Brain pericyte (primary cell): ENCODE measurements at regions not wholly inside any gene's neighbourhood (a gene's known extent, or its start where the extent isn't known, plus 50 kb on each side); places are given as distances from the start of the nearest gene placed in this dataset.
"Not testable (repeated sequence)": the region's sequence is repeated elsewhere in the genome, so short reads cannot be mapped to it uniquely, and the experiment has no call there.

Source experiments
- DNase-seq: peaks from one replicate; pipeline ENCODE4 v3.0.0-alpha.2; 2012; ENCODE audit warnings: low read depth, low spot score

DNA sequence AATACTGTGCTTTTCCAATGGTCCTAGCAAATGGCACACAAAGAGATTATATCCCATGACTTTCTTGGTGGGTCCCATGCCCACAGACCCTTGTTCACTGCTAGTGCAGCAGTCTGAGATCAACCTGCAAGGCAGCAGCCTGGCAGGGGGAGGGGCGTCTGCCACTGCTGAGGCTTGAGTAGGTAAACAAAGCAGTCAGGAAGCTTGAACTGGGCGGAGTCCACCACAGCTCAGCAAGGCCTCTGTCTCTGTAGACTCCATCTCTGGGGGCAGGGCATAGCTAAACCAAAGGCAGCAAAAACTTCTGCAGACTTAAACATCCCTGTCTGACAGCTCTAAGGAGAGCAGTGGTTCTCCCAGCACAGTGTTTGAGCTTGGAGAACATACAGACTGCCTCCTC lies 82.9 kb downstream of the ZNF737 start:
- DNase-seq, result no peak

DNA sequence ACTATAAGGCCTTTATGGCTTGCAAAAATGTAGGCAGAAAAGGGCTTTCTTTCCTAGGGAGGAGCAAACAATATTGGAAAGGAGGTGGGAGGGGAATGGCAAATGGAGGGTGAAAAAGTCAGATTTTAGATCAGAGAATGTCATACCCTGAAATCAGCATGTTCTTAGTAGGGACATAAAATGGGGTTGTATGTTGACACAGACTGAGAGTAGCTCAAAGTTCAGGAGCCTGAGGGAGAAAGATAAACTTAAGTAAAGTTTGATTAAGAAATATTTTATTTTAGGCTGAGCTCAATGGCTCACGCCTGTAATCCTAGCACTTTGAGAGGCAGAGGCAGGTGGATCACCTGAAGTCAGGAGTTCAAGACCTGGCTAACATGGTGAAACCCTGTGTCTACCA lies 83.8 kb downstream of the ZNF737 start:
- no peak for DNase-seq

- DNase-seq, result no peak
Observed at GRCh38 chr19:20479483-20479882, 86.1 kb downstream of the ZNF737 start.

GRCh38 chr19:20478936-20479335 lies 86.6 kb downstream of the ZNF737 start:
- DNase-seq, result no peak

DNA sequence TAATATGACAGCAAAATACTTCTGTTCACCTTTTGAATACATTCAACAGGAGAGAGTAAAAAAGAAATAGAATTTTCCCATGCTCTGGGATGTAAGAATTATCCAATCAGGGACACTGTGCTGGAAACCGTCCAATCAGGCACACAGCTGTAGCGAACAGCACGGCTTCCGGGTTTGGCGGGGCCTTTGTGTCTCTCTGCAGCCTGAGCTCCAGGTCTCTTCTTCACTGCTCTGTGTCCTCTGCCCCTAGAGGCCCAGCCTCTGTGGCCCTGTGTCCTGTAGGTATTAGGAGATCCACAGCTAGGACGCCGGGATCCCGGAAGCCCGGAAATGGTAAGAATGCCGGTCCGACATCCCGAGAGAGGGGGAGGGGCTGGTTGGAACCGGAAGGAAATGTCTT lies 92.7 kb downstream of the ZNF737 start:
- no peak for DNase-seq

DNA sequence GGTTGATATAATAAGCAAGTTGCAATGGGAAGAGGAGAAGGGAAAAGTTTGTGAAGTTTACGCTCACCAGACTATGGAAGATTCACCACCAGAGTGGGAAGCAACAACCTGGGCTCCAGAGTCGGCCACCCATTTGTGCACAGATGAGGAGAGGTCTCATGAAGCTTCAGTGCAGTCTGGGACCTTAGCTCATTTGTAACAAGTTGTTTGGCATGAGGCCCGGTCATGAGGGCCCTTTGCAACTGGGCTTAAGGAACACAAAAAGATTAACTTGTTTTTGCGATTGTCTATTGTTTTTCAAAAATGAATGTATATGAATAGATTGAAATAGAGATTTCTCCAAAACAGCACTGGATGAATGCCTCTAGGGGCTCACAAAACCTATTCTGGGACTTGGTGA lies 94.2 kb downstream of the ZNF737 start:
- DNase-seq, result no peak

- no peak for DNase-seq
Observed at GRCh38 chr19:20470345-20471135, 95.0 kb downstream of the ZNF737 start.

DNA sequence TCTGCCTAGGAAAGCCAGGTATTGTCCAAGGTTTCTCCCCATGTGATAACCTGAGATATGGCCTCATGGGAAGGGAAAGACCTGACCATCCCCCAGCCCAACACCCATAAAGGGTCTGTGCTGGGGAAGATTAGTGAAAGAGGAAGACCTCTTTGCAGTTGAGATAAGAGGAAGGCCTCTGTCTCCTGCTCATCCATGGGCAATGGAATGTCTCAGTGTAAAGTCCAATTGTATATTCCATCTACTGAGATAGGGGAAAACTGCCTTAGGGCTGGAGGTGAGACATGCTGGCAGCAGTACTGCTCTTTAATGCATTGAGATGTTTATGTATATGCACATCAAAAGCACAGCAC lies 99.0 kb downstream of the ZNF737 start:
- not testable (repeated sequence) for DNase-seq

GRCh38 chr19:20465922-20466637 lies 99.5 kb downstream of the ZNF737 start:
- DNase-seq, result not testable (repeated sequence)

- DNase-seq, result no peak
Observed at GRCh38 chr19:20453425-20453935, 112.1 kb downstream of the ZNF737 start.

- DNase-seq, result no peak
Observed at GRCh38 chr19:20444202-20444885, 121.2 kb downstream of the ZNF737 start.

GRCh38 chr19:20432266-20432842 lies 133.2 kb downstream of the ZNF737 start:
- DNase-seq, result not testable (repeated sequence)

DNA sequence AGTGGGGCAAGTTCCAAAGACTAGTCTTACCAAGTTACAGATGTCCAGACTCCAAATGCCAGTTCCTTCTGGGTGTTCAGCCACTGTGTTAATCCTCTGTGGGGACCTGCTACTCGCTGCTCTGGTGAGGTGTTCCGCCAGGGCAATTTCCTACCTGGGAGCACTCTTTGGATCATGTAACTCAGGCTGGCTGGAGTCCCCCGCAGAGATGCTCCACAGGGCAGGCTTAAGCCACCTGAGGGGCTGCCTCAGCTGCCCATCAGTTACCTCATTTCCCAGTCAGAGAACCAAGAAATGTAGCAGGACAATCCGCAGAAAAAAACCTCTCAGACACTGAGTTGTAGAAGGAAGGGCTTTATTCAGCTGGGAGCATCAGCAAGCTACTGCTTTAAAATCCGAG lies 133.8 kb downstream of the ZNF737 start:
- DNase-seq, result no peak

GRCh38 chr19:20423381-20424197 lies 142.0 kb downstream of the ZNF737 start:
- peak; percentile 6 for DNase-seq

DNA sequence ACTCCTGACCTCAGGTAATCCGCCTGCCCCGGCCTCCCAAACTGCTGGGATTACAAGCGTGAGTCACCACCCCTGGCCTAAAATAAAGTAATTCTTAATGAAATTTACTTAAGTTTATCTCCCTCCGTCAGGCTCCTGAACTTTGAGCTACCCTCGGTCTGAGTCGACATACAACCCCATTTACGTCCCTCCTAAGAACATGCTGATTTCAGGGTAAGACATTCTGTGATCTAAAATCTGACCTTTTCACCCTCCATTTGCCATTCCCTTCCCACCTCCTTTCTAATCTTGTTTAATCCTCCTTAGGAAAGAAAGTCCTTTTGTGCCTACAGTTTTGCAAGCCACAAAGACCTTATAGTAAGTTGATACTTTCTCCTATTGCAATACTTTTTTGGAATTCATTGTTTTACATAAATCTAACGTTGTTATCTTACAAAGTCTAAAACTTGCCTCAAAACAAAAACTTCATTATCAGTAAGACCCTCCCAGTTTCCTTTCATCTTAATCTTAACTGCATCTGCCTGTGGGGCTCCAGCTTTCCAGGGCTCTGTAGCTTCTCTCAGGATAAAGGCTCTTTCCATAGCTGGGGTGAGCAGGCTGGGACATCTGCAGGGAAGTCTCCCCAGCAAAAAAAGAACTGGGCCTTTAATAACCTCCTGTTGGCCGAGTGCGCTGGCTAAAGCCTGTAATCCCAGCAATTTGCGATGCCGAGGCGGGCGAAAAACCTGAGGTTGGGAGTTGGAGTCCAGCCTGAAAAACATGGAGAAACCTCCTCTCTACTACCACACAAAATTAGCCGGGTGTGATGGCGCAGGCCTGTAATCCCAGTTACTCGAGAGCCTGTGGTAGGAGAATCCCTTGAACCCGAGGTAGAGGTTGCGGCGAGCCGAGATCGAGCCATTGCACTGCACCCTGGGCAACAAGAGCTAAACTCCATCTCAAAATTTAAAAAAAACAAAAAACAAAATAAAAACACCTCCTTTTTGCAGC lies 143.1 kb downstream of the ZNF737 start:
- DNase-seq, result no peak

DNA sequence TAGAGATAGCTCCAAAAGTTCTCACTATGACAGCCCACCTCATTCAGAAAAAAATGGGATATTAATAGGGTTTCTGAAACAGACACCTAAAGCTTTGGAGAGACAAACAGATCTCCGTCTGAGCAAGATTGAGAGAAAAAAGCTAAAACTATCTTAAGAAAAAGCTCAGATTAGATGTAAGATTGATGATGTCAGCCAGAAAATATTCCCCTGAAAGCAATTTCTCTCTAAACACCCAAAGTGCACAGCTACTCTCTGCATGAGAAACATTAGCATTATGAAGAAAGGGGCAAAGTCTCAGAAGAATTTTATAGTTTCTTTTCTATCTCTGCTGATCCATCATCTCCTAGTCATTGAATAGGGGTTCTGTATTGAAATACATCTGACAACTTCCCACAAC lies 148.9 kb downstream of the ZNF737 start:
- no peak for DNase-seq

- DNase-seq, result no peak
Observed at GRCh38 chr19:20414120-20414519, 151.5 kb downstream of the ZNF737 start.

DNA sequence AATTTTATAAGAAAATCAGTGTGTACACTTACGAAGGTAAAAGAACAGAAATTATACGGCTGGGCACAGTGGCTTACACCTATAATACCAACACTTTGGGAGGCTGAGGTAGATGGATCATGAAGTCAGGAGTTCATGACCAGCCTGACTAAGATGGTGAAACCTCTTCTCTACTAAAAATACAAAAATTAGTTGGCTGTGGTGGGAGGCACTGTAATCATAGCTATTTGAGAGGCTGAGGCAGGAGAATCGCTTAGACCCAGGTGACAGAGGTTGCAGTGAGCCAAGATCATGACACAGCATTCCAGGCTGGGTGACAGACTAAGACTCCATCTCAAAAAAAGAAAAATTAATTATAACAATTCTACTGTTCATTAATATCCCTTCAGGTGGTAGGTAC lies 151.9 kb downstream of the ZNF737 start:
- no peak for DNase-seq

DNA sequence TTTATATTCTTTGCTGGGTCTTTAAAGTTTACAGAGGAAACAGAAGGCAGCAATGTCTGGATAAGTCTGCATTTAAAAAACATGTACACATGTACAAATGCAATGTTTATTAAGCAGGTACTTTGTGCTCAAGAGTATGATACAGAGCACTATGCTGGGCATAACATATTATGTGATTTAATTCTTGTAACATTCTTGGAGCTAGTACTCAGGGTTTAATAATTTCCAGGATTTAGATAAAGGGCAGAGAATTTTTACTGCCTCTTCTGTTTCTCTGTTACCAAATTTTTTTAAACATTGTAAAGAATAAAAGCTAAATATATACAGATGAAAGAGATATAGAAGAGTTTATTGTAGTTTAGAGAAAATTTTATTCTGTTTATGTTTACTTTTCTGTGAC lies 152.7 kb downstream of the ZNF737 start:
- no peak for DNase-seq

DNA sequence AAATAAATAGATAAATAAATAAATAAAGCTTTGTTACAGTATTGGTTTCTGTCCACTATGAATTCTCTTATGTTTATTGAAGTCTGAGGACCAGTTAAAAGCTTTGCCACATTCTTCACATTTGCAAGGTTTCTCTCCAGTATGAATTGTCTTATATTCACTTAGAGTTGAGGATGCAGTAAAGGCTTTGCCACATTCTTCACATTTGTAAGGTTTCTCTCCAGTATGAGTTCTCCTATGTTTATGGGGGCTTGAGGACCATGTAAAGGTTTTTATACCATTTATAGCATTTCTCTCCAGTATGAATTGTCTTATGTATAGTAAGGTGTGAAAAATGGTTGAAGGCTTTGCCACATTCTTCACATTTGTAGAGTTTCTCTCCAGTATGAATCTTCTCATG lies 168.3 kb downstream of the ZNF737 start:
- no peak for DNase-seq
